ENCODE measurements at regions not wholly inside any gene's neighbourhood (a gene's known extent, or its start where the extent isn't known, plus 50 kb on each side); places are given as distances from the start of the nearest gene placed in this dataset.

GRCh38 chr11:41836431-41836830, 377.0 kb upstream of the LRRC4C start:
- ChIA-PET POLR2A (no interaction called here), CTCF (ENCODE audit: low intra/inter-chr PET ratio, low total read pairs) (no interaction called here)
- DNase-seq (ENCODE audit: low spot score) (no peak), FAIRE-seq (no peak), ATAC-seq (no peak)
- Histone ChIP-seq H3K4me2 (ENCODE audit: low read depth, low read length) (no peak overlapping the region), H2AFZ (ENCODE audit: low read length) (no peak overlapping the region), H3K4me1 (ENCODE audit: insufficient read depth, low read length) (no peaks in the 10 kb centered on the region), H3K9me3 (ENCODE audit: low read length) (peaks cover 75% of the 10 kb centered on the region), H3K27ac (ENCODE audit: extremely low read length, insufficient read depth, low read length) (no peak overlapping the region), H3K79me2 (ENCODE audit: insufficient read depth, low read length) (no peaks in the 10 kb centered on the region), H4K20me1 (ENCODE audit: insufficient read depth, low read length) (no peaks in the 10 kb centered on the region), H3K9ac (ENCODE audit: insufficient read depth, low read depth, low read length) (no peak overlapping the region), H3K36me3 (replicated peaks in 1 of 2; ENCODE audit: control insufficient read depth in 1 of 2, insufficient read depth in 2 of 2, low read length in 2 of 2) (no peaks in the 10 kb centered on the region), H3K27me3 (ENCODE audit: control insufficient read depth in 1 of 2, insufficient read depth in 2 of 2, low read length in 2 of 2) (no peaks in the 10 kb centered on the region), H3K4me3 (replicated peaks in 1 of 3; ENCODE audit: insufficient read depth in 1 of 3, low read depth in 2 of 3, low read length in 3 of 3) (no peak overlapping the region)
- in situ Hi-C loops (cut with HindIII; ENCODE audit: extremely low pct_ligation_motif_present, low pct_unique_long_range_greater_than_20kb), result no loop called here
- intact Hi-C loops (cut with micrococcal nuclease; ENCODE audit: unreplicated experiment), result no loop called here
- WGBS (ENCODE audit: low lambda C conversion rate), result 1% methylated on average over 2 of the region's 2 CpGs
- BruUV-seq (replicated peaks), result no TSS peak
- TF ChIP-seq CBX1 (IDR thresholded peaks at IDR 0.05; ENCODE audit: low read depth), result no peak

- no TSS peak for BruUV-seq (replicated peaks)
- intact Hi-C loops (cut with micrococcal nuclease; ENCODE audit: unreplicated experiment), result no loop called here
- TF ChIP-seq, protein P1, sequence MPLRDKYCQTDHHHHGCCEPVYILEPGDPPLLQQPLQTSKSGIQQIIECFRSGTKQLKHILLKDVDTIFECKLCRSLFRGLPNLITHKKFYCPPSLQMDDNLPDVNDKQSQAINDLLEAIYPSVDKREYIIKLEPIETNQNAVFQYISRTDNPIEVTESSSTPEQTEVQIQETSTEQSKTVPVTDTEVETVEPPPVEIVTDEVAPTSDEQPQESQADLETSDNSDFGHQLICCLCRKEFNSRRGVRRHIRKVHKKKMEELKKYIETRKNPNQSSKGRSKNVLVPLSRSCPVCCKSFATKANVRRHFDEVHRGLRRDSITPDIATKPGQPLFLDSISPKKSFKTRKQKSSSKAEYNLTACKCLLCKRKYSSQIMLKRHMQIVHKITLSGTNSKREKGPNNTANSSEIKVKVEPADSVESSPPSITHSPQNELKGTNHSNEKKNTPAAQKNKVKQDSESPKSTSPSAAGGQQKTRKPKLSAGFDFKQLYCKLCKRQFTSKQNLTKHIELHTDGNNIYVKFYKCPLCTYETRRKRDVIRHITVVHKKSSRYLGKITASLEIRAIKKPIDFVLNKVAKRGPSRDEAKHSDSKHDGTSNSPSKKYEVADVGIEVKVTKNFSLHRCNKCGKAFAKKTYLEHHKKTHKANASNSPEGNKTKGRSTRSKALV (CRISPR knock-in tag; IDR thresholded peaks at IDR 0.05), result no peak
- TF ChIP-seq, protein P2, sequence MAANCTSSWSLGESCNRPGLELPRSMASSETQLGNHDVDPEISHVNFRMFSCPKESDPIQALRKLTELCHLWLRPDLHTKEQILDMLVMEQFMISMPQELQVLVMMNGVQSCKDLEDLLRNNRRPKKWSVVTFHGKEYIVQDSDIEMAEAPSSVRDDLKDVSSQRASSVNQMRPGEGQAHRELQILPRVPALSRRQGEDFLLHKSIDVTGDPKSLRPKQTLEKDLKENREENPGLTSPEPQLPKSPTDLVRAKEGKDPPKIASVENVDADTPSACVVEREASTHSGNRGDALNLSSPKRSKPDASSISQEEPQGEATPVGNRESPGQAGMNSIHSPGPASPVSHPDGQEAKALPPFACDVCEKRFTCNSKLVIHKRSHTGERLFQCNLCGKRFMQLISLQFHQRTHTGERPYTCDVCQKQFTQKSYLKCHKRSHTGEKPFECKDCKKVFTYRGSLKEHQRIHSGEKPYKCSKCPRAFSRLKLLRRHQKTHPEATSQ (CRISPR knock-in tag; IDR thresholded peaks at IDR 0.05; ENCODE audit: borderline replicate concordance), result no peak
- TF ChIP-seq ZSCAN9 (CRISPR knock-in tag; IDR thresholded peaks at IDR 0.05; ENCODE audit: borderline replicate concordance), result no peak
- TF ChIP-seq ZNF546 (CRISPR knock-in tag; conservative IDR thresholded peaks at IDR 0.05), result no peak
- TF ChIP-seq ZKSCAN5 (CRISPR knock-in tag; IDR thresholded peaks at IDR 0.05), result no peak
- TF ChIP-seq WIZ (CRISPR knock-in tag; IDR thresholded peaks at IDR 0.05), result no peak
- TF ChIP-seq GLI4 (CRISPR knock-in tag; IDR thresholded peaks at IDR 0.05; ENCODE audit: borderline replicate concordance), result no peak
- TF ChIP-seq TSC22D2 (CRISPR knock-in tag; IDR thresholded peaks at IDR 0.05; ENCODE audit: borderline replicate concordance), result no peak
- TF ChIP-seq ZNF570 (CRISPR knock-in tag; IDR thresholded peaks at IDR 0.05; ENCODE audit: borderline replicate concordance), result no peak
- no peak for TF ChIP-seq ZNF724P (CRISPR knock-in tag; IDR thresholded peaks at IDR 0.05; ENCODE audit: borderline replicate concordance)
- TF ChIP-seq ZNF274 (CRISPR knock-in tag; IDR thresholded peaks at IDR 0.05), result no peak
- no peak for TF ChIP-seq FOXP1 (IDR thresholded peaks at IDR 0.05)
- no peak for TF ChIP-seq FOXP1 (CRISPR knock-in tag; IDR thresholded peaks at IDR 0.05)
- TF ChIP-seq ATF5 (CRISPR knock-in tag; IDR thresholded peaks at IDR 0.05; ENCODE audit: low read depth), result no peak
- no peak for TF ChIP-seq ZNF577 (CRISPR knock-in tag; IDR thresholded peaks at IDR 0.05; ENCODE audit: borderline replicate concordance, low read depth)
- no peak for TF ChIP-seq STAG1 (CRISPR knock-in tag; IDR thresholded peaks at IDR 0.05)
Observed at GRCh38 chr11:41842673-41843072, 383.2 kb upstream of the LRRC4C start.

More at GRCh38 chr11:41842673-41843072, 383.2 kb upstream of the LRRC4C start:
- ATAC-seq (no peak), FAIRE-seq (no peak), DNase-seq (ENCODE audit: low spot score) (no peak)
- H3K27me3 ChIP-seq (ENCODE audit: control insufficient read depth in 1 of 2, insufficient read depth in 2 of 2, low read length in 2 of 2), result no peaks in the 10 kb centered on the region
- CTCF ChIA-PET (ENCODE audit: low intra/inter-chr PET ratio, low total read pairs), result no interaction called here
- WGBS (ENCODE audit: low lambda C conversion rate), result 35% methylated on average over 6 of the region's 8 CpGs
- no peak overlapping the region for H3K4me3 ChIP-seq (replicated peaks in 1 of 3; ENCODE audit: insufficient read depth in 1 of 3, low read depth in 2 of 3, low read length in 3 of 3)
- H2AFZ ChIP-seq (ENCODE audit: low read length), result no peak overlapping the region
- H3K27ac ChIP-seq (ENCODE audit: extremely low read length, insufficient read depth, low read length), result no peak overlapping the region
- in situ Hi-C loops (cut with HindIII; ENCODE audit: extremely low pct_ligation_motif_present, low pct_unique_long_range_greater_than_20kb), result no loop called here
- no peaks in the 10 kb centered on the region for H3K4me1 ChIP-seq (ENCODE audit: insufficient read depth, low read length)
- no peaks in the 10 kb centered on the region for H3K79me2 ChIP-seq (ENCODE audit: insufficient read depth, low read length)
- H3K36me3 ChIP-seq (replicated peaks in 1 of 2; ENCODE audit: control insufficient read depth in 1 of 2, insufficient read depth in 2 of 2, low read length in 2 of 2), result no peaks in the 10 kb centered on the region
- no peaks in the 10 kb centered on the region for H4K20me1 ChIP-seq (ENCODE audit: insufficient read depth, low read length)
- H3K9ac ChIP-seq (ENCODE audit: insufficient read depth, low read depth, low read length), result no peak overlapping the region
- POLR2A ChIA-PET, result no interaction called here
- no peak overlapping the region for H3K4me2 ChIP-seq (ENCODE audit: low read depth, low read length)
- peaks cover 62% of the 10 kb centered on the region for H3K9me3 ChIP-seq (ENCODE audit: low read length)
